ENCODE measurements at regions not wholly inside any gene's neighbourhood (a gene's known extent, or its start where the extent isn't known, plus 50 kb on each side); places are given as distances from the start of the nearest gene placed in this dataset.

- DNase-seq (ENCODE audit: low read depth in 3 of 3, low spot score in 2 of 3), result no peak
These were observed 269.8 kb downstream of the SKAP2 start for GRCh38 chr7:26594553-26594952.

- no peak for DNase-seq (ENCODE audit: low read depth in 3 of 3, low spot score in 2 of 3)
These were observed 265.5 kb downstream of the SKAP2 start for GRCh38 chr7:26598867-26599266.

GRCh38 chr7:26599982-26600381 lies 264.4 kb downstream of the SKAP2 start:
- DNase-seq (ENCODE audit: low read depth in 3 of 3, low spot score in 2 of 3), result no peak

- DNase-seq (ENCODE audit: low read depth in 3 of 3, low spot score in 2 of 3), result no peak
These were observed 264.0 kb downstream of the SKAP2 start for GRCh38 chr7:26600411-26600810.

GRCh38 chr7:26603631-26604030 lies 260.8 kb downstream of the SKAP2 start:
- DNase-seq (ENCODE audit: low read depth in 3 of 3, low spot score in 2 of 3), result no peak

GRCh38 chr7:26608402-26608801 lies 256.0 kb downstream of the SKAP2 start:
- no peak for DNase-seq (ENCODE audit: low read depth in 3 of 3, low spot score in 2 of 3)

- no peak for DNase-seq (ENCODE audit: low read depth in 3 of 3, low spot score in 2 of 3)
These were observed 255.3 kb downstream of the SKAP2 start for GRCh38 chr7:26609082-26609481.

- no peak for DNase-seq (ENCODE audit: low read depth in 3 of 3, low spot score in 2 of 3)
These were observed 254.9 kb downstream of the SKAP2 start for GRCh38 chr7:26609532-26609931.

GRCh38 chr7:26612742-26613141 lies 251.6 kb downstream of the SKAP2 start:
- no peak for DNase-seq (ENCODE audit: low read depth in 3 of 3, low spot score in 2 of 3)

GRCh38 chr7:26614503-26614902 lies 249.9 kb downstream of the SKAP2 start:
- no peak for DNase-seq (ENCODE audit: low read depth in 3 of 3, low spot score in 2 of 3)

- no peak for DNase-seq (ENCODE audit: low read depth in 3 of 3, low spot score in 2 of 3)
These were observed 248.2 kb downstream of the SKAP2 start for GRCh38 chr7:26616235-26616634.

GRCh38 chr7:26617066-26617465 lies 247.3 kb downstream of the SKAP2 start:
- no peak for DNase-seq (ENCODE audit: low read depth in 3 of 3, low spot score in 2 of 3)

Measured in right renal cortex interstitium (tissue), 3 donors.